Adipocyte (in vitro differentiated cells): ENCODE measurements at regions not wholly inside any gene's neighbourhood (a gene's known extent, or its start where the extent isn't known, plus 50 kb on each side); places are given as distances from the start of the nearest gene placed in this dataset.

ENCODE experiments used
- DNase-seq: peaks from one replicate; pipeline ENCODE4 v3.0.0-alpha.2; 2015; ENCODE audit warnings: low read depth
- H3K27me3 ChIP-seq: replicated peaks from 2 replicates; pipeline ENCODE4 v1.7.0; 2013; ENCODE audit warnings: mild to moderate bottlenecking, low read length, moderate library complexity; ENCODE audit not compliant: control insufficient read depth, insufficient read depth
- H3K36me3 ChIP-seq: 2 replicates; pipeline ENCODE4 v1.7.0; 2013; ENCODE audit warnings: low read length, mild to moderate bottlenecking, moderate library complexity; ENCODE audit not compliant: control insufficient read depth, insufficient read depth, severe bottlenecking
- H3K4me1 ChIP-seq: 2 replicates; pipeline ENCODE4 v1.7.0; 2013; ENCODE audit warnings: mild to moderate bottlenecking, low read length, moderate library complexity; ENCODE audit not compliant: control insufficient read depth, insufficient read depth
- H3K4me3 ChIP-seq: 2 replicates; pipeline ENCODE4 v1.7.0; 2013; ENCODE audit warnings: mild to moderate bottlenecking, low read length, moderate library complexity
- H3K9ac ChIP-seq: 2 replicates; pipeline ENCODE4 v1.7.0; 2013; ENCODE audit warnings: mild to moderate bottlenecking, low read length, moderate library complexity
- H3K9me3 ChIP-seq: 2 replicates; pipeline ENCODE4 v1.7.0; 2013; ENCODE audit warnings: mild to moderate bottlenecking, low read length, moderate library complexity; ENCODE audit not compliant: control insufficient read depth

DNA sequence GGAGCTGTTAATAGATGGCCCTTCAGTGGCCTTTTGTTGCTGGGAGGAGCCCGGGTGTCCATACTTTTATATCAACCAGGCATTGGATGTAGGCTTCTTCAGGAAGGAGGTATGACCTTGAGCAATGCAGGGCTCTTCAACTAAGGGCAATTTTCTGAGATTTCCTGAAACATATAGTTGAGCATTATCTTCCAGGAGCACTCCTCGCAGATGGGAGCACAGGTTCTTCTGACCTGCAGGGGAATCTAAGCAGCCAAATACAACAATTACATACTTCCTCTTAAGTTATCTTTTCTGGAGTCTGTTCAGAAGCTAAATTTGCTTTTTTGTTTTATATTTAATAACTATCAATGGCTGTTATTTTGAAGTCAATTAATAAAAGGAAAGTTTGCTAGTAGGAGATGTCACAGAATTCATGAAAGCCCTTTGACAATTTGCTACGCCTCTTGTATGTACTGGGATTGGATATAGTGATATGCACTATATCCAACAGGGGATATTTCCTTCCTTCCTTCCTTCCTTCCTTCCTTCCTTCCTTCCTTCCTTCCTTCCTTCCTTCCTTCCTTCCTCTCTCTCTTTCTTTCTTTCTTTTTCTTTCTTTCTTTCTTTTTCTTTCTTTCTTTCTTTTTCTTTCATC, 422.6 kb upstream of the NEGR1 start:
- H3K27me3 ChIP-seq, result no peaks in the 10 kb centered on the region
- H3K9ac ChIP-seq, result no peak overlapping the region
- no peaks in the 10 kb centered on the region for H3K36me3 ChIP-seq
- no peak for DNase-seq
- H3K9me3 ChIP-seq, result no peaks in the 10 kb centered on the region
- no peak overlapping the region for H3K4me3 ChIP-seq
- H3K4me1 ChIP-seq, result no peaks in the 10 kb centered on the region

DNA sequence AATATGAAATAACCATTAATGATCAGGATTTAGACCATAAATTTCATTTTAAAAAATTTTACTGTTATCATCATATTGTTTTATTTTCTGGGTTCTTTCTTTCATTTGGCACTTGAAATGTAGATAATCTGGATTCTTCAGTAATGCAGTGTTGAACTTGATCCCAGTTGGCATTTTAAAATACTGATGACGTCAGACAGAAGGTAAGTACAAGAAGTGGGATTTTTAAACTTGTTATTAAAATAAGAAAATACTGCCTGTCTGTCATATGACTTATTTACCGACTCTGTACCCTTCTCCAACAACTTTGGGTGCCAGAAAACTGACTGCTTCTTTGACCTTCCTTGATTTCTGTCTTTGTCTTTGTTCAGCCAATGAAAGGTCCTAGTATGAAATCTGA, 415.1 kb upstream of the NEGR1 start:
- no peak overlapping the region for H3K4me3 ChIP-seq
- DNase-seq, result no peak
- no peaks in the 10 kb centered on the region for H3K4me1 ChIP-seq

DNA sequence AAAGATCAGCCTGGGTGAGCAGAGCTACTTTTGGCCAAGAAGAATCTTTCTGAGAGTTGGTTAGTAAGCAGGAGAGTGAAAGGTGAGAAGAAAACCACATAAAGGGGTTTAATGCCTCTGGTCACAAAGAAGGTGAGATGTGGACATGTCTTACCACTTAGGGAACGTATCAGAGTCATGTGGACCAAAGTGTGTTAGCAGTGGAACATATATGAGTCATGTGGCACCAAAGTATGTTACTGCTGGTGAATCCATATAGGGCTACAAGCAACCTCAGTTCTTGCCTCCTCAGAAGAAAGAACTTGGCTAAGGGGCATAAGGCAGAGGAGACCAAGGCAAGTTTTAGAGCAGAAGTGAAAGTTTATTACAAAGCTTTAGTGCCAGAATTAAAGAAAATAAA, 411.6 kb upstream of the NEGR1 start:
- H3K4me1 ChIP-seq, result no peaks in the 10 kb centered on the region
- H3K27me3 ChIP-seq, result no peaks in the 10 kb centered on the region
- DNase-seq, result no peak

More for the DNA sequence above, 415.1 kb upstream of the NEGR1 start:
- Histone ChIP-seq H3K9ac (no peak overlapping the region), H3K27me3 (no peaks in the 10 kb centered on the region), H3K9me3 (peaks cover 12% of the 10 kb centered on the region), H3K36me3 (no peaks in the 10 kb centered on the region)

DNA sequence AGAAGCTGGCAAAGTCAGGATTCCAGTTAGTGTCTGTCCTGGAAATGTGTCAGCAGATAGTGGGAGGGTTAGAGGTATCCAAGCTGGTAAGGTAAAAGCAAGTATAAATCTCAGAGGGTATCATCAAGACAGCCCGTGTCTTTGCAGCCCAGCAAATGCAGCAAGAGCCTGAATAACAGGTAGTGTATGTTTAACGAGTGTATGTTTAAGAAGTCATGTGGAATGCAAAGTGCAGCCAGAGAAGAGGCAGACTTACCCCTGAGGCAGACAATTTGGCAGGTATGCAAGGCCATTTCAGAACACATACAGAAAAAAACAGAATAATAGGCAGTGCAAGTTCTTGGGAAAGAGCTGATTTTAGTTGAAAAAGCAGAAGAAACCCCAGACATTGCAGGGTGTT, 411.0 kb upstream of the NEGR1 start:
- H3K4me3 ChIP-seq, result no peak overlapping the region
- no peak overlapping the region for H3K9ac ChIP-seq
- H3K4me1 ChIP-seq, result no peaks in the 10 kb centered on the region
- peaks cover 26% of the 10 kb centered on the region for H3K9me3 ChIP-seq
- no peak for DNase-seq
- no peaks in the 10 kb centered on the region for H3K27me3 ChIP-seq
- H3K36me3 ChIP-seq, result no peaks in the 10 kb centered on the region

More for the DNA sequence above, 411.6 kb upstream of the NEGR1 start:
- H3K4me3 ChIP-seq, result no peak overlapping the region
- H3K9ac ChIP-seq, result no peak overlapping the region
- no peaks in the 10 kb centered on the region for H3K36me3 ChIP-seq
- H3K9me3 ChIP-seq, result peaks cover 23% of the 10 kb centered on the region

DNA sequence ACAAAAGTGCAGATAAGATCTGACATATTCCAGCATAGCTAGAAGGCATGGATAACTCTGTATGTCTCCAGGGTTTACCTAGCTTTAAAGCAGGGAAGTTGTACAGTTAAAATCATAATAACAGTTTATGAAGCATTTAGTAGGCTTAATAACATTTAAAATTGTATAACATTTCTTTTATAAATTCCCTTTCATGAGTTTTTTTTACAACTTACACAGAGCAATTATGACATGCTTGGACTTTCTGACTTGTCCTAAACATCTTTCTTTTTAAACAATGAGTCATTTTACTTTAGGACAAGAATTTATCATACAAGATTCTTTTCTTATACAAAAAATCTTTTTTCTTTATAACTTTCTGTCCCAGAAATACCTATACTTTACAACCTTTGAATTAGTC, 408.5 kb upstream of the NEGR1 start:
- H3K36me3 ChIP-seq, result no peaks in the 10 kb centered on the region
- H3K4me3 ChIP-seq, result no peak overlapping the region
- H3K9me3 ChIP-seq, result peaks cover 29% of the 10 kb centered on the region
- no peaks in the 10 kb centered on the region for H3K27me3 ChIP-seq
- H3K4me1 ChIP-seq, result no peaks in the 10 kb centered on the region
- DNase-seq, result no peak
- no peak overlapping the region for H3K9ac ChIP-seq

DNA sequence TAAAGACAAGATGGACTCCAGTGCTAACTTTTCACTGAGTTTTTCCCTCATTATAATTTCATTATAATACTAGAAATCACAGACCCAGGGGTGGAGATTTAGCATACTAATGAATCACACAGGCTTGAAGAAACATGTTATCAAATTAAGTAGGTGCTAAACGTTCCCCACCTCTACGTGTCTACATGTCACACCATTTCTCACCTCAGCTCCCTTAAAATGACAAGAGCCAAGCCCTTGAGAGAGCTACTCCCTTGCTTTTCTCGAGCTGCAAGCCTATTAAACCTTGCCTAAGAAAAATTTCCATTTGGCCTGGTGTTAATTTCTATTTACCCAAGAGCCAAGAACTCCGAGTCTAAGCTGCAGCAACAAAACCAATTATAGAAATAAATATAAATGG, 396.3 kb upstream of the NEGR1 start:
- DNase-seq, result no peak
- no peaks in the 10 kb centered on the region for H3K9me3 ChIP-seq

DNA sequence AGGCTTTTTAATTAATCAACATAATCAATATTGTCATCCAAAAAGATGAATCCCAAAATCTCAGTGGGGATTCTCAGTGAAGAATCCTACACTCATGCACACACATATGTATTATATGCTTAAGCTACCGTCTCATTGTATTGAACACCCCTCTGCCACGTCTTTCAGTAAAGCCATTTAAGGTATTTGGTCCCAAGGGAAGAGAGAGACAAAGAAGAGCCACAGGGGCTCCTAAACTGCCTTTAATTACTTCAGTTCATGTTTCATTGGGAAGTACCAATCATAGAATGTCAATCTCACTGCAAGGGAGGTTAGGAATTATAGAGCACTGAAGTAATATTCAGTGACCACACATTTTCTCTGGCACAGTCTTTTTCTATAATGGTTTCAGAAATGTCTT, 388.6 kb upstream of the NEGR1 start:
- Histone ChIP-seq H3K9ac (no peak overlapping the region), H3K4me3 (no peak overlapping the region), H3K27me3 (no peaks in the 10 kb centered on the region), H3K9me3 (no peaks in the 10 kb centered on the region), H3K36me3 (no peaks in the 10 kb centered on the region), H3K4me1 (no peaks in the 10 kb centered on the region)
- no peak for DNase-seq

More for the DNA sequence above, 396.3 kb upstream of the NEGR1 start:
- H3K9ac ChIP-seq, result no peak overlapping the region
- H3K27me3 ChIP-seq, result no peaks in the 10 kb centered on the region
- H3K4me1 ChIP-seq, result no peaks in the 10 kb centered on the region
- no peaks in the 10 kb centered on the region for H3K36me3 ChIP-seq
- no peak overlapping the region for H3K4me3 ChIP-seq

DNA sequence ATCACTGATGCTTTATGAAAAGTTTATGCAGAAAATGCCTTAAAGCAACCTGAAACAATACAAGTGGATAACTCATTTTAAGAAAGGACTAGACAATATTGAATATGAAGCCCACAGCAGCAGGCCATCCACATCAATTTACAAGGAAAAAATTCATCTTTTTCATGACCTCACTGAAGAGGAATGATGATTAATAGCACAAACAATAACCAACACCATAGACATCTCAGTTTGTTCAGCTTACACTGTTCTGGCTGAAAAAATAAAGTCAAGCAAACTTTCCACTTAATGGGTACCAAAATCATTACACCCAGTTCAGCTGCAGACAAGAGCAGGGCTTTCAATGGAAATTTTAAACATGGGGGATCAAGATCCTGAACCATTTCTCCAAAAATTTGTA, 380.6 kb upstream of the NEGR1 start:
- no peaks in the 10 kb centered on the region for H3K4me1 ChIP-seq
- DNase-seq, result peak; percentile 2

DNA sequence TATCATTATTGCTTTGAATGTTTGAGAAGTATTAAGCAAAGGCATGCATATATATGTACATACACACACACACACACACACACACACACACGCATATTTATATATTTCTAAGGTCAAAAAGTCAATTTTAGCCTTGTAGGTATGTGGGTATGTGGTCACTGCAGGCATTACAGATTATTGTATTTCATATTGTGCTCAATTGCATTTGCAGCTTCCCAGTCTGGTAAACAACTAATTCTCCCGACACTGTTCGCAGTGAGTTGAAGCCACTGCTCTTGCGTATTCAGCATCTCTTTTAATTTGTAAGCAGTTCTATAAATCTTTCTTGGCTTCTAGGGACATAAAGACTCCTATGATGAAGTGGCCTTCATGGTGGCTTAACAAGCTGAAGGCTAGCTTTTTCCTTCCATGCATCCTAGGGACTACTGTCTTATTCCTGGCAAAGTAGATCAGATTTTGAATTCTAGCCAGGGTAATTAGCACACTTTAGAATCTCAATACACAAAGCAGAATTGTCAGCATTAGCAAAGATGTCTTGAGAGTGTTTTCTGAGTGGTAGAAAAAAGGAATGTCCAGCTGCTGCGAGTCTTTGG, 368.6 kb upstream of the NEGR1 start:
- Histone ChIP-seq H3K4me3 (no peak overlapping the region), H3K4me1 (peaks cover 6% of the 10 kb centered on the region), H3K9me3 (no peaks in the 10 kb centered on the region), H3K36me3 (no peaks in the 10 kb centered on the region), H3K27me3 (no peaks in the 10 kb centered on the region), H3K9ac (no peak overlapping the region)
- DNase-seq, result no peak

More for the DNA sequence above, 380.6 kb upstream of the NEGR1 start:
- no peak overlapping the region for H3K4me3 ChIP-seq
- H3K9me3 ChIP-seq, result no peaks in the 10 kb centered on the region
- no peaks in the 10 kb centered on the region for H3K27me3 ChIP-seq
- no peaks in the 10 kb centered on the region for H3K36me3 ChIP-seq
- no peak overlapping the region for H3K9ac ChIP-seq

DNA sequence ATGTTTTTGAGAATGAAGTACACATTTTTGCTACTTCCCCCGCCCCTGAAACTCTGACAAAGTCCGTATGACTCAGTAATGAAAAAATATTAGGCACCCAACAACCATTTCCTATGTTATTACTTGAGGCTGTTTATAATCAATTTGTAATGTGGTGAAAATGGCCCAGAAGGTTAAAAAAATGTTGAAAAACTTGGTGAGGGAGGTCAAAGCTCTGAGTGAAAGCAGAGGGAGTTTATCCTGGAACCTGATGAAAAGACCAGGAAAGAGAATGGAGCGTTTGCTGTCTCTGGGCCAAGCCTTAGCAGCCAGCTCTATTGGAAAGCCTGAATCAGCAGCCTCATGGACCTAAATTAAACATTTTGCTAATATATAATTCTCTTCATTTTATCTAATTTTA, 367.7 kb upstream of the NEGR1 start:
- Histone ChIP-seq H3K4me1 (peaks cover 6% of the 10 kb centered on the region), H3K36me3 (no peaks in the 10 kb centered on the region), H3K4me3 (no peak overlapping the region), H3K9ac (no peak overlapping the region), H3K27me3 (no peaks in the 10 kb centered on the region), H3K9me3 (no peaks in the 10 kb centered on the region)
- DNase-seq, result peak; percentile 2

DNA sequence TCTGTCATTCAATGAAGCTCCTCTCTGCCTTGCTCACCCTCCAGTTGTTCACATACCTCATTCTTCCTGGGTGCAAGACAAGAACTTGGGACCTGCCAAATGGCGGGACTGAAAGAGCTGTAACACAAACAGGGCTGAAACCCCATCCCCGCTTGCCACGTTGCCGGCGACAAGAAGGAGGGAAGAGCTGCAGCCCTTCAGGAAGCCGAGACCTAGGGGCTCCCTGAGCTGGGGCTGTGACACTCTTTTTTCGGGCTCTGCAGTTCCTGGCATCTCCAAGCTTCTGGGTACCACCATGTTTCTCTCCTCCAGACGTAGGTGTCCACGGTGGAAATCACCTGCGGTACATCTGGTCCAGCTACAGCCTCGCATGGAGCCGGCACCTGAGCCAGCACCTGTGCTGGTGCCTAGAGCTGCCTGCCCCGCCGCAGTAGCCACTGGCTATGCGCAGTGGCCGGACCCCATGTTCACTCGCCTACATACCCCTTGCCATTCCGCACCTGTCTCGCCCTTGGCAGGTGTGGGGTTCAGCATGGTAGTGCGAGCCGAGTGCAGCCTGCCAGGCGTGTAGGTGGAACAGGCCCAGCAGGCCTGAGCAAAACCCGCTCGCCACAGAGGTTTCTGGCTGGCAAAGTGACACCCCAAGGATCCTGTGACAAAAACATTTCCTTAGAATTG, 367.0 kb upstream of the NEGR1 start:
- H3K27me3 ChIP-seq, result no peaks in the 10 kb centered on the region
- H3K4me1 ChIP-seq, result peaks cover 6% of the 10 kb centered on the region
- H3K9ac ChIP-seq, result no peak overlapping the region
- H3K4me3 ChIP-seq, result no peak overlapping the region
- DNase-seq, result no peak
- H3K9me3 ChIP-seq, result no peaks in the 10 kb centered on the region
- no peaks in the 10 kb centered on the region for H3K36me3 ChIP-seq
